ENCODE measurements at regions not wholly inside any gene's neighbourhood (a gene's known extent, or its start where the extent isn't known, plus 50 kb on each side); places are given as distances from the start of the nearest gene placed in this dataset.

DNA sequence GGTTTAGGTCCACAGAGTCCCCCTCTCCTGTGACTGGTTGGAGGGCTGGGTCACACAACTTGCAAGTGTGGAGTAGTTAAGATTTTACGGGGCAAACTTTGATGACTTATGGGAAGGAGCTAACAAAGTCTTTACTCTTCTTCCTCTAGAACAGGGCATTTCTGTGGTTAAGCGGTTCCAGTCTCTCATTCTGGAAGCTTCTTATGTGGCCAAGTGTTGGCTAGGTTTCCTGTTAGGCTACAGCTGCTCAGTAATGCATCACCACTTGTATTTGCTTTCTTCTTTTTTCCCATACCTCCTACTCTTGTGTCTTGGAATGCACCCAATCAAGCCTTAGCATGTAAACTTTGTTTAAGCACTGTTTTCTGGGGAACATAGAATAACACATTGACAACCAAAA lies 100.6 kb upstream of the PLAAT1 start:
- H3K27ac Mint-ChIP-seq = no peak overlapping the region
- TF ChIP-seq EZH2phosphoT487 (IDR thresholded peaks at IDR 0.05) (no peak), EZH2 (IDR thresholded peaks at IDR 0.05) (no peak)
- TF ChIP-seq, protein P1, sequence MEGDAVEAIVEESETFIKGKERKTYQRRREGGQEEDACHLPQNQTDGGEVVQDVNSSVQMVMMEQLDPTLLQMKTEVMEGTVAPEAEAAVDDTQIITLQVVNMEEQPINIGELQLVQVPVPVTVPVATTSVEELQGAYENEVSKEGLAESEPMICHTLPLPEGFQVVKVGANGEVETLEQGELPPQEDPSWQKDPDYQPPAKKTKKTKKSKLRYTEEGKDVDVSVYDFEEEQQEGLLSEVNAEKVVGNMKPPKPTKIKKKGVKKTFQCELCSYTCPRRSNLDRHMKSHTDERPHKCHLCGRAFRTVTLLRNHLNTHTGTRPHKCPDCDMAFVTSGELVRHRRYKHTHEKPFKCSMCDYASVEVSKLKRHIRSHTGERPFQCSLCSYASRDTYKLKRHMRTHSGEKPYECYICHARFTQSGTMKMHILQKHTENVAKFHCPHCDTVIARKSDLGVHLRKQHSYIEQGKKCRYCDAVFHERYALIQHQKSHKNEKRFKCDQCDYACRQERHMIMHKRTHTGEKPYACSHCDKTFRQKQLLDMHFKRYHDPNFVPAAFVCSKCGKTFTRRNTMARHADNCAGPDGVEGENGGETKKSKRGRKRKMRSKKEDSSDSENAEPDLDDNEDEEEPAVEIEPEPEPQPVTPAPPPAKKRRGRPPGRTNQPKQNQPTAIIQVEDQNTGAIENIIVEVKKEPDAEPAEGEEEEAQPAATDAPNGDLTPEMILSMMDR (IDR thresholded peaks at IDR 0.05) = no peak
- H2AFZ ChIP-seq (replicated peaks) = no peak overlapping the region

DNA sequence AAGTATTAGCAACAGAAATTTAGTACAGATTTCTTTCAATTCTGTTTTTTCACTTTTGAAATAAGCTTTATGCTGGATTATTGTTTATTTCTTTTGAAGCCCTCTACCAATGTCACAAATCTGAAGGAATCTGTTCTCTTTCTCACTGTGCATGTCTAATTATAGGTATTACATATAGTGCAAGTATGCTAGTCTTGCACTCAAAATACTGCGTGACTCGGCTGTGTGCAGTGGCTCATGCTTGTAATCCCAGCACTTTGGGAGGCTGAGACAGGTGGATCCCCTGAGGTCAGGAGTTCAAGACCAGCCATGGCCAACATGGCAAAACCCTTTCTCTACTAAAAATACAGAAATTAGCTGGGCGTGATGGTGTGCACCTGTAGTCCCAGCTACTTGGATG lies 95.8 kb upstream of the PLAAT1 start:
- no peak for DNase-seq (ENCODE audit: low spot score)
- TF ChIP-seq EZH2phosphoT487 (IDR thresholded peaks at IDR 0.05) = no peak
- TF ChIP-seq EZH2 (IDR thresholded peaks at IDR 0.05) = no peak
- TF ChIP-seq, protein P1 (IDR thresholded peaks at IDR 0.05) = no peak

More for the DNA sequence above, 100.6 kb upstream of the PLAAT1 start:
- peaks cover 3% of the 10 kb centered on the region for H3K9me3 Mint-ChIP-seq
- Histone ChIP-seq H3F3A (ENCODE audit: low read depth) (no peaks in the 10 kb centered on the region), H3K9me3 (ENCODE audit: low read depth) (no peaks in the 10 kb centered on the region), H3K27ac (no peak overlapping the region), H3K36me3 (no peaks in the 10 kb centered on the region), H3K4me2 (no peak overlapping the region), H4K20me1 (ENCODE audit: low read depth) (no peaks in the 10 kb centered on the region), H3K4me3 (no peak overlapping the region), H3K27me3 (no peaks in the 10 kb centered on the region), H3K79me2 (ENCODE audit: low read depth) (no peaks in the 10 kb centered on the region), H3K4me1 (no peaks in the 10 kb centered on the region), H3K9ac (no peak overlapping the region)
- no peaks in the 10 kb centered on the region for H3K27me3 Mint-ChIP-seq (ENCODE audit: insufficient read depth, low read depth)
- H3K4me3 Mint-ChIP-seq = no peak overlapping the region
- H3K36me3 Mint-ChIP-seq = no peaks in the 10 kb centered on the region
- DNase-seq (ENCODE audit: low spot score) = no peak
- no peaks in the 10 kb centered on the region for H3K4me1 Mint-ChIP-seq

DNA sequence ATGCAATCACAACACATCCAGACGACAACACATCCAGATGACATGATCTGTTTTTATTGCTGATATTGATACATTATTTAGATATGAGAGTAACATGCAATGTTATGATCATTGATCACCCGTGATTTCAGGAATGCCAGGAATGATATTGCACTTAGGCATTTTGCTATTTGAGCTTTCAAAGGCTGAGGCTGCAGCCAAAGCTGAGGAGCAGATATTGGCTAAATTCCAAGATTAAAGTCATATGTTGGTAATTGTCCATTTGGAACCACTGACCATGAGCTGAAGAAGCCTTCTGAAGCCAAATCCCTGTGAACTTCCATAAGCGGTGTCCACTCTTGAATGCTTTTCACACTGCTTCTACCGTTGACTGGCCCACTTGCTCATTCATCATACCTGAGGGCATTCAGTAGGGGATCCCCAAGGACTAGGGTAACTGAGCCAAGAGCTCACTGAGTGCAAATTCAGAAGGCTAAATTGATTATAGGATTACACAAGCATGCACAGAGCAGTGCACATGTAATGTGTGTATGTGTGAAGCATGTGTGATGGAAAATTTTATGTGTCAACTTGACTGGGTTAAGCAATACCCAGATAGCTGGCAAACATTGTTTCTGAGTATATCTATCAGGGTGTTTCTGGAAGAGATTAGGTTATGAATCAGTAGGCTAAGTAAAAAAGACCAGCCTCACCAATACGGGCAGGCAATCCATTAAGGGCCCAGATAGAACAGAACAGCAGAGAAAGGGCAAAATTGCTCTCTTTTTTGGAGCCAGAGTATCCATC lies 92.1 kb upstream of the PLAAT1 start:
- Histone ChIP-seq H2AFZ (replicated peaks) (no peak overlapping the region), H3K4me2 (no peak overlapping the region), H3K4me3 (no peak overlapping the region), H3K36me3 (no peaks in the 10 kb centered on the region), H3F3A (ENCODE audit: low read depth) (no peaks in the 10 kb centered on the region), H3K9me3 (ENCODE audit: low read depth) (no peaks in the 10 kb centered on the region), H4K20me1 (ENCODE audit: low read depth) (no peaks in the 10 kb centered on the region), H3K9ac (no peak overlapping the region), H3K4me1 (no peaks in the 10 kb centered on the region), H3K79me2 (ENCODE audit: low read depth) (no peaks in the 10 kb centered on the region), H3K27ac (no peak overlapping the region), H3K27me3 (no peaks in the 10 kb centered on the region)
- no peaks in the 10 kb centered on the region for H3K4me1 Mint-ChIP-seq
- H3K9me3 Mint-ChIP-seq = no peaks in the 10 kb centered on the region
- H3K27me3 Mint-ChIP-seq (ENCODE audit: insufficient read depth, low read depth) = no peaks in the 10 kb centered on the region
- H3K36me3 Mint-ChIP-seq = no peaks in the 10 kb centered on the region
- no peak overlapping the region for H3K4me3 Mint-ChIP-seq
- TF ChIP-seq EZH2 (IDR thresholded peaks at IDR 0.05) (no peak), EZH2phosphoT487 (IDR thresholded peaks at IDR 0.05) (no peak)
- TF ChIP-seq, protein P1 (IDR thresholded peaks at IDR 0.05) = no peak
- H3K27ac Mint-ChIP-seq = no peak overlapping the region
- no peak for DNase-seq (ENCODE audit: low spot score)

More for the DNA sequence above, 95.8 kb upstream of the PLAAT1 start:
- Mint-ChIP-seq H3K4me3 (no peak overlapping the region), H3K27me3 (ENCODE audit: insufficient read depth, low read depth) (no peaks in the 10 kb centered on the region), H3K4me1 (no peaks in the 10 kb centered on the region), H3K27ac (no peak overlapping the region), H3K36me3 (no peaks in the 10 kb centered on the region), H3K9me3 (no peaks in the 10 kb centered on the region)
- no peaks in the 10 kb centered on the region for H3K27me3 ChIP-seq
- H2AFZ ChIP-seq (replicated peaks) = no peak overlapping the region
- no peak overlapping the region for H3K27ac ChIP-seq
- H3K4me1 ChIP-seq = no peaks in the 10 kb centered on the region
- no peaks in the 10 kb centered on the region for H3K9me3 ChIP-seq (ENCODE audit: low read depth)
- no peak overlapping the region for H3K4me3 ChIP-seq
- no peaks in the 10 kb centered on the region for H3K36me3 ChIP-seq
- no peak overlapping the region for H3K9ac ChIP-seq
- no peak overlapping the region for H3K4me2 ChIP-seq
- H4K20me1 ChIP-seq (ENCODE audit: low read depth) = no peaks in the 10 kb centered on the region
- no peaks in the 10 kb centered on the region for H3K79me2 ChIP-seq (ENCODE audit: low read depth)
- no peaks in the 10 kb centered on the region for H3F3A ChIP-seq (ENCODE audit: low read depth)

All from neural progenitor cell (in vitro differentiated cells).